Hepatocyte (in vitro differentiated cells): ENCODE measurements at regions not wholly inside any gene's neighbourhood (a gene's known extent, or its start where the extent isn't known, plus 50 kb on each side); places are given as distances from the start of the nearest gene placed in this dataset.

ENCODE experiments used
- DNase-seq: peaks from one replicate; pipeline ENCODE4 v3.0.0-alpha.2; 2016; ENCODE audit warnings: low spot score
- H2AFZ ChIP-seq: fragments of 200-600 bp; sonication (generic); 2 replicates; pipeline ENCODE4 v1.6.0; 2016; ENCODE audit warnings: antibody characterized with exemption, mild to moderate bottlenecking
- H3K27ac ChIP-seq: fragments of 200-600 bp; sonication (generic); 2 replicates; pipeline ENCODE4 v1.5.1; 2016; ENCODE audit warnings: mild to moderate bottlenecking
- H3K27me3 ChIP-seq: fragments of 200-600 bp; sonication (generic); 2 replicates; pipeline ENCODE4 v1.6.1; 2016
- H3K36me3 ChIP-seq: fragments of 200-600 bp; sonication (generic); replicated peaks from 2 replicates; pipeline ENCODE4 v1.5.1; 2016; ENCODE audit warnings: low read depth; ENCODE audit not compliant: insufficient read depth
- H3K4me1 ChIP-seq: fragments of 200-600 bp; sonication (generic); 2 replicates; pipeline ENCODE4 v1.5.1; 2016; ENCODE audit warnings: mild to moderate bottlenecking, moderate library complexity; ENCODE audit not compliant: insufficient read depth
- H3K4me2 ChIP-seq: fragments of 200-600 bp; sonication (generic); 2 replicates; pipeline ENCODE4 v1.6.0; 2016
- H3K4me3 ChIP-seq: fragments of 200-600 bp; sonication (generic); 2 replicates; pipeline ENCODE4 v1.5.1; 2016; ENCODE audit warnings: mild to moderate bottlenecking
- H3K79me2 ChIP-seq: fragments of 200-600 bp; sonication (generic); 2 replicates; pipeline ENCODE4 v1.6.0; 2017; ENCODE audit warnings: mild to moderate bottlenecking
- H3K9me2 ChIP-seq: fragments of 200-600 bp; sonication (generic); replicated peaks from 2 replicates; pipeline ENCODE4 v1.6.0; 2017; ENCODE audit warnings: mild to moderate bottlenecking; ENCODE audit not compliant: insufficient read depth
- H3K9me3 ChIP-seq: fragments of 200-600 bp; sonication (generic); 2 replicates; pipeline ENCODE4 v1.5.1; 2016; ENCODE audit warnings: low read depth, mild to moderate bottlenecking
- H4K20me1 ChIP-seq: fragments of 200-600 bp; sonication (generic); 2 replicates; pipeline ENCODE4 v1.6.0; 2016; ENCODE audit warnings: mild to moderate bottlenecking; ENCODE audit not compliant: insufficient read depth, poor library complexity, severe bottlenecking
- CTCF ChIP-seq: fragments of 200-600 bp; sonication (generic); IDR thresholded peaks from 2 replicates; pipeline ENCODE4 v1.5.1; 2016; ENCODE audit warnings: antibody characterized with exemption, mild to moderate bottlenecking; ENCODE audit not compliant: poor library complexity
- EZH2 ChIP-seq: fragments of 200-600 bp; sonication (generic); IDR thresholded peaks from 2 replicates; pipeline ENCODE4 v1.6.1; 2016; ENCODE audit warnings: antibody characterized with exemption, mild to moderate bottlenecking, borderline replicate concordance
- EZH2phosphoT487 ChIP-seq: fragments of 200-600 bp; sonication (generic); IDR thresholded peaks from one replicate; pipeline ENCODE4 v1.6.1; 2018; ENCODE audit warnings: antibody characterized with exemption, mild to moderate bottlenecking, low read depth, moderate library complexity; ENCODE audit not compliant: unreplicated experiment, severe bottlenecking
- WGBS: methylation state at CpG from one replicate; pipeline ENCODE4 v1.1.6; 2016; ENCODE audit warnings: low lambda C conversion rate; ENCODE audit errors: missing lambda C conversion rate; 5-methylcytosine and 5-hydroxymethylcytosine counted together

GRCh38 chr1:242629396-242629795 is 104.9 kb upstream of the PLD5 start:
- no peak overlapping the region for H2AFZ ChIP-seq
- H3K9me3 ChIP-seq = no peaks in the 10 kb centered on the region
- H3K9me2 ChIP-seq = no peaks in the 10 kb centered on the region
- no peak overlapping the region for H3K4me2 ChIP-seq
- no peaks in the 10 kb centered on the region for H3K4me1 ChIP-seq
- TF ChIP-seq EZH2phosphoT487 (no peak), CTCF (no peak), EZH2 (no peak)
- H3K4me3 ChIP-seq = no peak overlapping the region
- no peaks in the 10 kb centered on the region for H3K27me3 ChIP-seq
- no peak for DNase-seq
- 79% methylated on average over 3 of the region's 3 CpGs for WGBS
- no peak overlapping the region for H3K27ac ChIP-seq
- H3K36me3 ChIP-seq = no peaks in the 10 kb centered on the region
- no peaks in the 10 kb centered on the region for H3K79me2 ChIP-seq
- no peaks in the 10 kb centered on the region for H4K20me1 ChIP-seq

GRCh38 chr1:242623756-242624155 is 99.3 kb upstream of the PLD5 start:
- no peaks in the 10 kb centered on the region for H4K20me1 ChIP-seq
- 74% methylated on average over 5 of the region's 5 CpGs for WGBS

GRCh38 chr1:242623119-242623518 is 98.6 kb upstream of the PLD5 start:
- Histone ChIP-seq H4K20me1 (no peaks in the 10 kb centered on the region), H3K27me3 (no peaks in the 10 kb centered on the region), H3K36me3 (no peaks in the 10 kb centered on the region), H3K4me1 (no peaks in the 10 kb centered on the region), H2AFZ (no peak overlapping the region), H3K9me3 (no peaks in the 10 kb centered on the region), H3K27ac (no peak overlapping the region), H3K79me2 (no peaks in the 10 kb centered on the region), H3K4me3 (no peak overlapping the region), H3K9me2 (no peaks in the 10 kb centered on the region), H3K4me2 (no peak overlapping the region)
- no peak for DNase-seq
- 75% methylated on average over 4 of the region's 4 CpGs for WGBS
- no peak for TF ChIP-seq CTCF
- no peak for TF ChIP-seq EZH2
- no peak for TF ChIP-seq EZH2phosphoT487

More at GRCh38 chr1:242623756-242624155, 99.3 kb upstream of the PLD5 start:
- Histone ChIP-seq H2AFZ (no peak overlapping the region), H3K4me3 (no peak overlapping the region), H3K36me3 (no peaks in the 10 kb centered on the region), H3K27me3 (no peaks in the 10 kb centered on the region), H3K9me3 (no peaks in the 10 kb centered on the region), H3K4me2 (no peak overlapping the region), H3K4me1 (no peaks in the 10 kb centered on the region), H3K9me2 (no peaks in the 10 kb centered on the region), H3K27ac (no peak overlapping the region), H3K79me2 (no peaks in the 10 kb centered on the region)
- no peak for TF ChIP-seq EZH2
- no peak for DNase-seq

GRCh38 chr1:242613266-242613815 is 88.8 kb upstream of the PLD5 start:
- Histone ChIP-seq H3K79me2 (no peaks in the 10 kb centered on the region), H3K9me2 (no peaks in the 10 kb centered on the region), H3K36me3 (no peaks in the 10 kb centered on the region), H3K4me2 (no peak overlapping the region), H3K27ac (no peak overlapping the region), H3K9me3 (no peaks in the 10 kb centered on the region), H3K27me3 (no peaks in the 10 kb centered on the region), H3K4me1 (no peaks in the 10 kb centered on the region), H4K20me1 (no peaks in the 10 kb centered on the region), H3K4me3 (no peak overlapping the region), H2AFZ (no peak overlapping the region)
- no peak for DNase-seq
- TF ChIP-seq EZH2 (no peak), EZH2phosphoT487 (no peak), CTCF (no peak)
